NCI-H2029 treated with DMSO at 0.1 percent for 48 hours (cell line): ENCODE measurements at regions not wholly inside any gene's neighbourhood (a gene's known extent, or its start where the extent isn't known, plus 50 kb on each side); places are given as distances from the start of the nearest gene placed in this dataset.
A peak's percentile ranks its signal among the peaks of the same experiment; 100 is the strongest.
"Not testable (repeated sequence)": the region's sequence is repeated elsewhere in the genome, so short reads cannot be mapped to it uniquely, and the experiment has no call there.

Source experiments
- DNase-seq: peaks from one replicate; lab custom pipeline; 2025; lab: John Stamatoyannopoulos, UW

DNA sequence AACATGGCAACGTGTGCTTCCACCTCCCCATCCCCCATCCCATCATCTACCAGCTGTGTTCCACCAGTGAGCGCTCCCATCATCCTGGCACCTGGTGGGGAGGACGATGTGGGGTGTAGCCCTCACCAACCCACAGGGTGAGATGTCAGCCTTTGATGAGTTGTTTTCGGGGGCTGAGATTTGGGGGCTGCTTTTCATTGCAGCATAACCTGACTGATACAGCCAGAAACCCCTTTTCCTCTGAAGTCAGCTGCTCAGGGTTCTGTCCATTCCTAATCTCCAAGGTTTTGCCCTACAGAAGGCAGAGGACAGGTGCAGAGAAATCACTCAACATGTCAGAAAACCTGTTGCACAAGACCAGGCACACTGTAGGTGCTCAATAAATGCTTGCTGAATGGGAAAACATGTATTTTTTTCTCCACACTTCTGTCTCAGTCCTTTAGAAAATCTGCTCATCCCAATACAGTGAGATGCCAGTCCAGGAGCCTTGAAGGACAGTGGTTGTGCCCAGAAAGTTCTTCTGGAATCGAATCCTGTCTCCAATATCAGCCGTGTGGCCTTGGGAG is 239.8 kb downstream of the RBM19 start:
- DNase-seq, result no peak

GRCh38 chr12:113725557-113725876 is 240.6 kb downstream of the RBM19 start:
- no peak for DNase-seq

- DNase-seq, result no peak
These were observed 241.2 kb downstream of the RBM19 start for GRCh38 chr12:113724794-113725556.

DNA sequence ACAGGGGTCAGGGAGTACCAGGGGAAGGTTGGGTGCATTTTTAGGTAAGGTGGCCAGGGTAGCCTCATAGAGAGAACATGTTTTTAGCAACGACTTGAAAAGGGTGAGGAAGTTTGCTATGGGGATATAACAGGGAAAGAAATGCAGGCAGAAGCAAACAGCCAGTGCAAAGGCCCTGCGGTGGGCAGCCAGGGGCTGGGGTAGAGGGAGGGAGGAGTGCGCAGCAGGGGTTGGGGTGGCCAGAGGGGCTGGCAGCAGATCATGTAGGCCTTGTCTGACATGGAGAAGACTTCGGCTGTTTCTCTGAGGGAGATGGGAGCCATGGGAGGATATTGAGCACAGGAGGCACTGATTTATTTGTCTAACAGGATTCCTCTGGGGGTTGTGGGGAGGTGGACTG is 242.5 kb downstream of the RBM19 start:
- DNase-seq, result no peak

GRCh38 chr12:113722747-113723146 is 243.4 kb downstream of the RBM19 start:
- DNase-seq, result no peak

- no peak for DNase-seq
These were observed 245.5 kb downstream of the RBM19 start for GRCh38 chr12:113720629-113721028.

DNA sequence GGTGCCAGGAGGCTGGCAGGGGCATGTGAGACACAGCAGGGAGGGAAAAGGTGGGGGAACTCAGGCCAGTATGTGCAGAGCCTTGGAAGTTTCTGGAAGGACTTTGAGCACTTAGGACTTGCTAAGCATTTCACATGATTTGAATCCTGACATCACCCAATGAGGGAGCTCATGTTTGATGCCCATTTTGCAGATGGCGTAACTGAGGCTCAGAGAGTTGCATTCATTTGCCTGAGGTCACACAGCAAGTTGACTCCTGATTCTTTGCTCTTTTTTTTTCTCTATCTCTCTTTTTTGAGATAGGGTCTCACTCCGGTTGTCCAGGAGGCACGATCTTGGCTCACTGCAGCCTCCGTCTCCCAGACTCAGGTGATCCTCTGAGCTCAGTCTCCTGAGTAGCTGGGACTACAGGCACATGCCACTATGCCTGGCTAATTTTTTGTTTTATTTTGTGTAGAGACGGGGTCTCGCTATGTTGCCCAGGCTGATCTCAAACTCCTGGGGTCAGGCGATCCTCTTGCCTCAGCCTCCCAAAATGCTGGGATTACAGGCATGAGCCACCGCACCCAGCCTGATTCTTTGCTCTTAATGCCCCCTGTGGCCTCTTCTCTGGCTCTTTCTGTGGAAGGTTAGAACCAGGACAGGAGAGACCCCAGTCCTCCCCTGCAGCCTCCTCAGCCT is 246.1 kb downstream of the RBM19 start:
- DNase-seq, result no peak

DNA sequence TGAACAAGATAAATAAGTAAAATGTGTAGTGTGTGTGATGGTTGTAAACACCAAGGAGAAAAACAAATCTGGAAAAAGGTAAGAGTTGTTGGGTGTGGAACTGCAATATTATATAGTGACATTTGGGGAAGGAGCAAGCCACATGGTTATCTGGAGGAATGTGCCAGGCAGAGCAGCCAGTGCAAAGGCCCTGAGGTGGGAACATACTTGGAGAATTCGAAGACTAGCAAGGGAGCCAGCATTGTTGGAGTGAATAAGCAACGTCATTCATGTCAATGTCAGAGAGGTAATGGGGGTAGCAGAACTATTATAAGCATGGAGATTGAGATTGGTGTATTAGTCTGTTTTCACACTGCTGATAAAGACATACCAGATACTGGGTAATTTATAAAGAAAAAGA is 241.5 kb upstream of the LHX5 start:
- no peak for DNase-seq

DNA sequence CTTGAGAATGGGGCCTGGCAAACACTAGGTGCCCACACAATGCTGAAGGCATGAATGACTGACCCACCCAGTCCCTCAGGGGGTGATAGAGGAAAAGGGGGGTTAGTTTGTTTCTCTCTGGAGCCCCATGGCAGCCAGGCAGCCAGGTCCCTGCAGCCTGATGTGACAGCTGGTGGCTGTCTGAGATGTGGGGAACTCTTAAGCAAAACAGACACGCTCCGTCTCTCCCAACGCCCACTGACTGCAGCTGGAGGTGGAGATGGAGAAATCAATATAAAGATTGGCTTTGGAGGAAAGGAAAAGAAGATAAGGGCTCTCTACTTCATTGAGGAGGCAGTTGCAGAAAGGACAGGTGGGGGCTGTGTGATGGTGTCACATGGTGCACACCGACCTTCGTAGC is 240.8 kb upstream of the LHX5 start:
- DNase-seq, result no peak

DNA sequence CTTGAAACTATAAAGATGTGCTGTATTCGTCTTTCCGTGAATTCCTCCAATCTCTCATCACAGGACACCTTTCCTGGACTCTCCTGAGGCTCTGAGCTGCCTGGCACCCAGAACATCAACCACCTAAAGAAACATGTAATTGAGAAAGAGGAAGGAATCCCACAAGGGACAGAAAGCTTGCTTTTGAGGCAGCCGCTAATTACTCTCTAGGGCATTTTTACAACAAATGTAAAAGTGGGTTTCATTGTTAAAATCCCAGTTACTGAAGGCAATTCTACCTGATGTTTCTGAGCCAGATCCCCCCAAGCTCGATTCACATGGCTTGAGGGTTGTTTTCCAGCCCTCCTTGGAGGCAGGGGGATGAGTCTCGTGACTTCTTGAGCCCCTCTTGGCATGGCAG is 238.5 kb upstream of the LHX5 start:
- no peak for DNase-seq

GRCh38 chr12:113709456-113709855 is 237.8 kb upstream of the LHX5 start:
- DNase-seq, result no peak

- no peak for DNase-seq
These were observed 231.2 kb upstream of the LHX5 start for GRCh38 chr12:113702836-113703235.

DNA sequence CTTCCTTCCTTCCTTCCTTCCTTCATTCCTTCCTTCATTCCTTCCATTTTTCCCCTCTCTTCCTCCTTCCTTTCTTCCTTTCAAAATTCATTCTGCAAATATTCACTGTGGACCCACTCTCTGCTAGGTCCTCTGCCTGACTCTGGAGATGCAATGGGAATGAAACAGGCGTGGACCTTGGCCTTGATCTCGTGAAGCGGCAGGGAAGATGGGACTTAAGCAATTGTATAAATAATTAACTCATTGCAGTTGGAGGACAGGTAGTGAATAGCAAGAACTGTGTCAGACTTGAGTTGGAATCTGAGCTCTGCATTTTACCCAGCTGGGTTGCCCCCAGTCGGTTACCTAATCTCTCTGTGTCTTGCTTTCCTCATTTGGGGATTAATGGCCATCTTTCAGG is 230.6 kb upstream of the LHX5 start:
- DNase-seq, result no peak

DNA sequence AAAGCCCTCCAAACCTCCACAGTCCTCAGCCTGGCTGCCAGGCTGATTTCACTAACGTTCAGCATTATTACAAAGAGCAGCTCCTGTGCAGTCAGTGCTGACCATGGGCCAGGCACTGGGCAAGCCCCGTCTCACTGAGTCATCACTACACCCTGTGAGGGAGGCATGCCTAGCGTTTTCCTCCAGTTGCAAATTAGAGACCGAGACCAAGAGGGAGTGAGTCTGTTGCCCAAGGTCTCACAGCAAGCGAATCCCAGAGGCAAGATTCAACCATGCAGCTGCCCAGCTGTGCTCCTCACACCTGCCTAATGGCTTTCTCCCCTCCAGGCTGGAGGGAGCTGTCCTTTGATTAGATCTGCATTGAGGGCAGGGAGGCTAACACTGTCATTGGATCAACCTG is 229.3 kb upstream of the LHX5 start:
- DNase-seq, result no peak

- DNase-seq, result not testable (repeated sequence)
These were observed 228.3 kb upstream of the LHX5 start for GRCh38 chr12:113699984-113700383.

GRCh38 chr12:113698510-113698858 is 226.8 kb upstream of the LHX5 start:
- no peak for DNase-seq

DNA sequence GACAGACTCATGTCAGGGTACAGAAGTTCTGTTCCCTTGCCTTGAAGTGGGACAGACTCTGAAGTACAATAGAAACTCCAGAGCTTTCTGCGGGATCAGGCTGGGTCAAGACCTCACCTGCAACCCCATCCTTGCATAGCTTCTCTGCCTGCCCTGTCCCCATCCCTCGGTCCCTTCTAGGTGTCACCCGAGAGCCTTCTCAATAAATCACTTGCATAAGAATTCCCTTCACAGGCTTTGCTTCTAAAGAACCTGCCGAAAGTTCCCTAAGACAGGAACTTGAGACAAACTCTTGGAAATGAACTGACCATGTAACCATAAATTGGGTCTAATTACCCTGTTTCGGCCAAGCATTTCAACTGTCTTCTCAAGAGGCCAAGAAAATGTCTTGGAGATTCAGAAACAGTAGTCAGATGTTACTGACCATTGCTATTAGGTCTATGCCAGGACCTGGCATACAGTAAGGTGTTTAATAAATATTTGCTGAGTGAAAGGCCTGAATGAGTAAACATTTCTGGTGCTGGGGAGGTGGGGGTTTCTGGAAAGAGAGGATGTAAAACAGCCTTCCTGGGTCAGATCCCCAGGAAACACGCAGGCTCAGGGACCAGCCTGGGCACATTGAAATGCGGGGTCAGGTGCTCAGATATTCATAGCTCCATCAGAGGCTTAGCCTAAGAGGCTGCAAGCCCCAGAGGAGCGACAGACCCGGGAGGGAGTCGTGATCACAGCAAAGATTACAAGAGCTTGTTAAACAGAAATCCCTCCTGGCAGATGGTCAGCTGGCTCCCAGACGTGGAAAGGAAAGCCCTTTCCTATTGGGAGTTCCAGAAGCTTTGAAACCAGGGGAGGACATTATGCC is 226.2 kb upstream of the LHX5 start:
- peak; percentile 28 for DNase-seq

DNA sequence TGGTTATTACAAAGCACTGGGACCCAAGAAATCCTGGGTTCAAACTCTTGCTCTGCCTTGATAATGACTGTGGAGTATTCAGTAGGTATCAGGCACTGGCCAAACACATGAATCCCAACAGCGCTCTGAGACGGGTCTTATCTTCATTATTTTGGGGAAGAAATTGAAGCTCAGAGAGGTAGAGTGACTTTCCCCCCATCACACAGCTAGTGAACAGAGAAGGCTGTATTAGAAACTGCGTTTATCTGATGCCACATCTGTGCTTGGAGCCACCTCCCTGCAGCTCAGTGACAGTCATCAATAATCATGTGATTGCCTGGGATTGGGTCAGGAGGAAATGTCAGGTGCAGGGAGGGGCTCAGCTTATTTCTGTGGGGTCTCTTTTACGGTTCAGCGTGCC is 225.4 kb upstream of the LHX5 start:
- no peak for DNase-seq

DNA sequence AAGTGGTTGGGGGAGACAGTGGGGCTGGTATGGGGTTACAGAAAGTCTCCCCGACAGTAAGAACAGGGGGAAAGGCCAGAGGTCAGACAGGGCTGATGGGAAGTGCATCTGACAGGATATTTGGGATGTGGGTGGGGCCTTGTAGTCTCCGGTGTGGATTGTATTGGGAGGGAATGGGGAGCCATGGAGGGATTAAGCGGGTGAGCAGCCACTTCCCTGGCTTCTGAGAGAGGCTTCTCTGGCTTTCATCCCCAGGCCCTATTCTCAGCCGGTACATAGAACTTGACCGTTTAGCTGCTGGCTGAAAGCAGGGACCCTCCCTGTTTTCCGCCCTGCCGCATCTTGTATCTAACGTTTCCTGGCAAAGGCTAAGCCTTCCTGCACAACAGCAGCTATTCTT is 222.0 kb upstream of the LHX5 start:
- DNase-seq, result no peak

DNA sequence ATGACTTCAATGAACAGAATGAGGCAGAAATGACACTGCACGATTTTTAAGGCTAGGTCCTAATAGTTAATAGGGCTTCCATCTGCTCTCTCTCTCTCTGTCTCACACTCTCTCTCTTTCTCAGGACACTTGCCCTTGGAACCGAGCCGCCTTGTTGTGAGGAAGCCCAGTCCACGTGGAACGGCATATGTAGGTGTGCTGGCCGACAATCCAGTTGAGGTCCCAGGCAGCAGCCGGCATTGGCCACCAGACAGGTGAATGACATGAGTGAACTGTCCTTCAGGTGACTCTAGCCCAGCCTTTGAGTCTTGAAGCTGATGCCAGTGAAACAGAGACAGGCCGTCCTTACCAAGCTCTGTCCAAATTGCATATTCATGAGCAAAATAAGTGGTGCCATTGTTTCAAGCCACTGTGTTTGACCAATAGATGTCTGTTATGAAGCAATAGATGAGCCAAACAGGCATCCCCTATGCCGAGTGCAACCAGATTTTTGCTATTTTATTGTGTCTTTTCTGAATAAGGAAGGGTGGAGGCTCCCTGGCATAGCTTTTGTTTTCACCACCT is 217.5 kb upstream of the LHX5 start:
- no peak for DNase-seq

GRCh38 chr12:113688313-113688712 is 216.6 kb upstream of the LHX5 start:
- no peak for DNase-seq
